Transverse colon (tissue), 3 donors: ENCODE measurements at regions not wholly inside any gene's neighbourhood (a gene's known extent, or its start where the extent isn't known, plus 50 kb on each side); places are given as distances from the start of the nearest gene placed in this dataset.

Experiments used
- POLR2A ChIP-seq: fragments of 450-650 bp; IDR thresholded peaks from one replicate; pipeline ENCODE4 v1.6.1; 2016; ENCODE audit warnings: antibody characterized with exemption, mild to moderate bottlenecking, moderate library complexity
- TF ChIP-seq, protein P1 (sequence below), 5 experiments: fragments of 200-600 bp in 3 of 5; fragments of 450-650 bp in 2 of 5; sonication (generic) in 3 of 5; IDR thresholded peaks; 1 replicate in 2 of 5; 2 replicates in 3 of 5; pipeline ENCODE4 v1.5.1; 2016 to 2017; ENCODE audit warnings: antibody characterized with exemption in 5 of 5, inconsistent platforms in 3 of 5, mild to moderate bottlenecking in 2 of 5, moderate library complexity in 1 of 5

DNA sequence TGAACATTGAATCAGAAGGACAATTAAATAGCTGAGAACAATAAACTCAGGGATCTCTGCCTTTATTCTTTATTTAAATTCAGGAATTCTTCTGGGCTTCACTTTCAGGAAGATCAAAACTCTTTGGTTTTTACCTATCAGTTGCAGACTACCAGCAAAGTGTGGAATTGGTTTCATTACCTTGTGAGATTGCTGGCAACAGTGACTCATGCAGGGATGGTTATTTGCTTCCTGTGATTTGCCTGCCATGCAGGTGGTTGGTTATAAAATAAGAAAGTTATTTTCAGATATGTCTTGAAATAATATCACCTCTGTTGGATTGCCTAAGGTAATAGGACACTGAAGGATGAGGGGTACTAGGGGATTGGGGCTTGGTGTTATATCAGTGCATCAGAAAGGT lies 204.6 kb downstream of the PTBP2 start:
- no peak for TF ChIP-seq POLR2A
- TF ChIP-seq, protein P1, sequence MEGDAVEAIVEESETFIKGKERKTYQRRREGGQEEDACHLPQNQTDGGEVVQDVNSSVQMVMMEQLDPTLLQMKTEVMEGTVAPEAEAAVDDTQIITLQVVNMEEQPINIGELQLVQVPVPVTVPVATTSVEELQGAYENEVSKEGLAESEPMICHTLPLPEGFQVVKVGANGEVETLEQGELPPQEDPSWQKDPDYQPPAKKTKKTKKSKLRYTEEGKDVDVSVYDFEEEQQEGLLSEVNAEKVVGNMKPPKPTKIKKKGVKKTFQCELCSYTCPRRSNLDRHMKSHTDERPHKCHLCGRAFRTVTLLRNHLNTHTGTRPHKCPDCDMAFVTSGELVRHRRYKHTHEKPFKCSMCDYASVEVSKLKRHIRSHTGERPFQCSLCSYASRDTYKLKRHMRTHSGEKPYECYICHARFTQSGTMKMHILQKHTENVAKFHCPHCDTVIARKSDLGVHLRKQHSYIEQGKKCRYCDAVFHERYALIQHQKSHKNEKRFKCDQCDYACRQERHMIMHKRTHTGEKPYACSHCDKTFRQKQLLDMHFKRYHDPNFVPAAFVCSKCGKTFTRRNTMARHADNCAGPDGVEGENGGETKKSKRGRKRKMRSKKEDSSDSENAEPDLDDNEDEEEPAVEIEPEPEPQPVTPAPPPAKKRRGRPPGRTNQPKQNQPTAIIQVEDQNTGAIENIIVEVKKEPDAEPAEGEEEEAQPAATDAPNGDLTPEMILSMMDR (IDR thresholded peaks at IDR 0.05) = no peak
